ENCODE measurements at regions not wholly inside any gene's neighbourhood (a gene's known extent, or its start where the extent isn't known, plus 50 kb on each side); places are given as distances from the start of the nearest gene placed in this dataset.

DNA sequence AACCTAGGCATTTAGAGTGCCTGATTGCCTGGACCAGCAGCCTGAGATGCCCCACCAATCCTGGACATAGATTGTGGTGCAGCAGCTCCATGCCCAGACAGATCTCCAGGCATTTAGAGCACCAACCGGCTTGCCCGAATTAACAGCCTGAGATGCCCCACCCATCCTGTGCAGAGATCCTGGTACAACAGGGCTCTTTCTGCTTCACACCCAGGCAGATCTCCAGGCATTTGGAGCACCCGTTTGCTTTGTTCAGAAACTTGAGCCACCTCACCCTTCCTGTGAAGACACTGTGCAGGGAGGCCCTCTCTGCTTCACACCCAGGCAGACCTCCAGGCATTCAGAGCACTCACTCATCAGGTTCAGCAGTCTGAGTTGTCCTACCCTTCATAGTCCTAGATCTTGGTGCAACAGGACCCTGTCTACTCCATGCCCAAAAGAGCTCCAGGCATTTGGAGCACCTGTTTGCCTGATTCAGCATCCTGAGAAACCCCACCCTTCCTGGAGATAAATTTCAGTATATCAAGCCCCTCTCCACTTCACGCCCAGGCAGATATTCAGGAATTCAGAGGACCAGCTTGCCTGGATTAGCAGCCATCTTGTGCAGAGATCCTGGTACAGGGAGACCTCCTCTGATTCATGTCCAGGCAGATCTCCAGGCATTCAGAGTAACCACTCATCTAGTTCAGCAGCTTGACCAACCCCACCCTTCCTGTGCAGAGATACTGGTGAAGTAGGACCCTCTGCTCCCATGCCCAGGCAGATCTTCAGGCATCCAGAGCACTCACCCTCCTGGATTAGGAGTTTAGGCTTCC, 189.2 kb upstream of the FERMT1 start:
- TF ChIP-seq, protein P1, sequence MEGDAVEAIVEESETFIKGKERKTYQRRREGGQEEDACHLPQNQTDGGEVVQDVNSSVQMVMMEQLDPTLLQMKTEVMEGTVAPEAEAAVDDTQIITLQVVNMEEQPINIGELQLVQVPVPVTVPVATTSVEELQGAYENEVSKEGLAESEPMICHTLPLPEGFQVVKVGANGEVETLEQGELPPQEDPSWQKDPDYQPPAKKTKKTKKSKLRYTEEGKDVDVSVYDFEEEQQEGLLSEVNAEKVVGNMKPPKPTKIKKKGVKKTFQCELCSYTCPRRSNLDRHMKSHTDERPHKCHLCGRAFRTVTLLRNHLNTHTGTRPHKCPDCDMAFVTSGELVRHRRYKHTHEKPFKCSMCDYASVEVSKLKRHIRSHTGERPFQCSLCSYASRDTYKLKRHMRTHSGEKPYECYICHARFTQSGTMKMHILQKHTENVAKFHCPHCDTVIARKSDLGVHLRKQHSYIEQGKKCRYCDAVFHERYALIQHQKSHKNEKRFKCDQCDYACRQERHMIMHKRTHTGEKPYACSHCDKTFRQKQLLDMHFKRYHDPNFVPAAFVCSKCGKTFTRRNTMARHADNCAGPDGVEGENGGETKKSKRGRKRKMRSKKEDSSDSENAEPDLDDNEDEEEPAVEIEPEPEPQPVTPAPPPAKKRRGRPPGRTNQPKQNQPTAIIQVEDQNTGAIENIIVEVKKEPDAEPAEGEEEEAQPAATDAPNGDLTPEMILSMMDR (IDR thresholded peaks at IDR 0.05): no peak
- TF ChIP-seq POLR2A (IDR thresholded peaks at IDR 0.05): no peak
